Glutamatergic neuron (in vitro differentiated cells): ENCODE measurements at regions not wholly inside any gene's neighbourhood (a gene's known extent, or its start where the extent isn't known, plus 50 kb on each side); places are given as distances from the start of the nearest gene placed in this dataset.

Experiments
- DNase-seq: peaks from one replicate; pipeline ENCODE4 v3.0.0; 2022
- H3K27ac Mint-ChIP-seq: one replicate; pipeline ENCODE4 v1.8.0; 2020; ENCODE audit warnings: mild to moderate bottlenecking, mixed read lengths, inconsistent platforms; ENCODE audit not compliant: unreplicated experiment
- H3K27me3 Mint-ChIP-seq: one replicate; pipeline ENCODE4 v1.8.0; 2020; ENCODE audit warnings: mild to moderate bottlenecking, moderate library complexity, mixed read lengths, inconsistent platforms; ENCODE audit not compliant: unreplicated experiment
- H3K36me3 Mint-ChIP-seq: one replicate; pipeline ENCODE4 v1.8.0; 2020; ENCODE audit warnings: mild to moderate bottlenecking, mixed read lengths, inconsistent platforms; ENCODE audit not compliant: unreplicated experiment
- H3K4me1 Mint-ChIP-seq: one replicate; pipeline ENCODE4 v1.8.0; 2020; ENCODE audit warnings: mild to moderate bottlenecking, low read depth, mixed read lengths, inconsistent platforms; ENCODE audit not compliant: unreplicated experiment
- H3K4me3 Mint-ChIP-seq: one replicate; pipeline ENCODE4 v1.8.0; 2020; ENCODE audit warnings: mild to moderate bottlenecking, mixed read lengths, inconsistent platforms; ENCODE audit not compliant: unreplicated experiment
- H3K9me3 Mint-ChIP-seq: one replicate; pipeline ENCODE4 v1.8.0; 2020; ENCODE audit warnings: mild to moderate bottlenecking, moderate library complexity, mixed read lengths, inconsistent platforms; ENCODE audit not compliant: unreplicated experiment
- CTCF ChIP-seq: fragments of 200-600 bp; sonication (generic); IDR thresholded peaks from one replicate; pipeline ENCODE4 v1.5.0; 2021; ENCODE audit not compliant: partially characterized antibody, unreplicated experiment

GRCh38 chr5:68720884-68721610, 372.8 kb upstream of the SLC30A5 start:
- H3K9me3 Mint-ChIP-seq: peaks cover 4% of the 10 kb centered on the region
- no peaks in the 10 kb centered on the region for H3K36me3 Mint-ChIP-seq
- no peak for TF ChIP-seq CTCF
- no peak overlapping the region for H3K27ac Mint-ChIP-seq
- peaks cover 4% of the 10 kb centered on the region for H3K27me3 Mint-ChIP-seq
- no peak overlapping the region for H3K4me3 Mint-ChIP-seq
- peaks cover 3% of the 10 kb centered on the region for H3K4me1 Mint-ChIP-seq
- no peak for DNase-seq

GRCh38 chr5:68722357-68722756, 371.5 kb upstream of the SLC30A5 start:
- no peak overlapping the region for H3K27ac Mint-ChIP-seq
- no peak overlapping the region for H3K4me3 Mint-ChIP-seq
- TF ChIP-seq CTCF: no peak
- peaks cover 2% of the 10 kb centered on the region for H3K9me3 Mint-ChIP-seq
- H3K36me3 Mint-ChIP-seq: no peaks in the 10 kb centered on the region
- peaks cover 3% of the 10 kb centered on the region for H3K4me1 Mint-ChIP-seq
- no peak for DNase-seq
- H3K27me3 Mint-ChIP-seq: peaks cover 4% of the 10 kb centered on the region

- peaks cover 2% of the 10 kb centered on the region for H3K27me3 Mint-ChIP-seq
- H3K4me1 Mint-ChIP-seq: peaks cover 8% of the 10 kb centered on the region
- H3K36me3 Mint-ChIP-seq: no peaks in the 10 kb centered on the region
- no peak for DNase-seq
- no peak for TF ChIP-seq CTCF
- no peaks in the 10 kb centered on the region for H3K9me3 Mint-ChIP-seq
- H3K27ac Mint-ChIP-seq: no peak overlapping the region
- H3K4me3 Mint-ChIP-seq: no peak overlapping the region
Measured at GRCh38 chr5:68725905-68726683, 367.7 kb upstream of the SLC30A5 start.

GRCh38 chr5:68727931-68728330, 365.9 kb upstream of the SLC30A5 start:
- H3K36me3 Mint-ChIP-seq: no peaks in the 10 kb centered on the region

More at GRCh38 chr5:68727931-68728330, 365.9 kb upstream of the SLC30A5 start:
- no peaks in the 10 kb centered on the region for H3K27me3 Mint-ChIP-seq
- DNase-seq: no peak
- no peak overlapping the region for H3K4me3 Mint-ChIP-seq
- TF ChIP-seq CTCF: no peak
- H3K27ac Mint-ChIP-seq: no peak overlapping the region
- H3K9me3 Mint-ChIP-seq: no peaks in the 10 kb centered on the region
- peaks cover 8% of the 10 kb centered on the region for H3K4me1 Mint-ChIP-seq
